NCI-H524 (cell line): ENCODE measurements at regions not wholly inside any gene's neighbourhood (a gene's known extent, or its start where the extent isn't known, plus 50 kb on each side); places are given as distances from the start of the nearest gene placed in this dataset.
"Not testable (repeated sequence)": the region's sequence is repeated elsewhere in the genome, so short reads cannot be mapped to it uniquely, and the experiment has no call there.

Experiments used
- DNase-seq, 2 experiments: peaks; one replicate each; lab custom pipeline; 2025; lab: John Stamatoyannopoulos, UW

DNA sequence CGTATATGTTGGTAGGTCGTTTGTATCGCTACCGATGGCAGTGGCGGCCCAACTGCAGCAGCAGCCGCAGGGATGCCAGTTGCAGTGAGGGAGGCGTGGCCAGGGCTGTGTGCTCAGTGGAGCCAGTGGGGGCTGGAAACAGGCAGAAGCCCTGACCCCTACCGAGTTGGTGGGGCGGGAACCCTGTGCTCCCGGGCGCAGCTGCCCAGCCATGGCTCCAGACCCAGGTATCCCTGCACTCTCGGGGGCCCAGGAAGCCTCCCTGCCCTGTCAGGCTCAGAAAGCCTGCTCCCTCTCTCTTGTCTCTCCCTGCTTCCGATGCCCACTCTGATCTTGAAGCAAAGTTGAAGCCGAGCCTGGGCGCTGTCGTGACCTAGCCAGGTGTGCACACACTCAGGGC lies 78.6 kb upstream of the ITGB1 start:
- DNase-seq = no peak

DNA sequence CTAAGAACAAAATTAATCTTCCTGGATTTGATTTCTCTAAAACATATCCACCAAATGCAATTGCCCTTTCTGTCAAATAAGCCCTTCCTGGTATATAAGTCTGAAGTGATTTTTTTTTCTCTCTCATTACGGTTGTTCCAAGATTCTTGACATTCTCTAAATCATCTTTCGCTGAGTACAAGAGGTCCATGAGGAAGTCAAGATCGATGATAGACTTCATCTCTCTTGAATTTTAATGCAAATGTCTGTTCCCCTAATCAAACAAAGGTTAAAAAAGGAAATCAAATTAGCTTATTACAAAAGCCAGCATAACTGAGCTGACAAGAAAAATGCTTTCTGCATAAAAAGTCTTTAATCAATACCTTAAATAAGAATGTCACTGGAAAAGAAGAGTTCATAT lies 77.4 kb upstream of the ITGB1 start:
- no peak for DNase-seq

DNA sequence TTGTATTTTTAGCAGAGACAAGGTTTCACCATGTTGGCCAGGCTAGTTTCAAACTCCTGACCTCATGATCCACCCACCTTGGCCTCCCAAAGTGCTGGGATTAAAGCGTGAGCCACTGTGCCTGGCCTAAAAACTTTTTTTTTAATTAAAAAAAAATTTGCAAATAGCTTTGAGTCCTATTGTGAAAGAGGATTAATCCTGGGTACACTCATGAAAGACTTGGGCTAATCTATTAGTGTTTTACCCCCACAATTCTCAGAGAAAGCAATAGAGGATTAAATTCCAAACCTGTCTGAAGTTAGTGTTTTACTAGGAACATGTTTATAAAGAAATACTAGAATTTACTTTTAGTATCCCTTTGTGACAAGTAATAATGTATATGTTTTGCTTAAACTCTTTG lies 76.9 kb upstream of the ITGB1 start:
- no peak for DNase-seq

DNA sequence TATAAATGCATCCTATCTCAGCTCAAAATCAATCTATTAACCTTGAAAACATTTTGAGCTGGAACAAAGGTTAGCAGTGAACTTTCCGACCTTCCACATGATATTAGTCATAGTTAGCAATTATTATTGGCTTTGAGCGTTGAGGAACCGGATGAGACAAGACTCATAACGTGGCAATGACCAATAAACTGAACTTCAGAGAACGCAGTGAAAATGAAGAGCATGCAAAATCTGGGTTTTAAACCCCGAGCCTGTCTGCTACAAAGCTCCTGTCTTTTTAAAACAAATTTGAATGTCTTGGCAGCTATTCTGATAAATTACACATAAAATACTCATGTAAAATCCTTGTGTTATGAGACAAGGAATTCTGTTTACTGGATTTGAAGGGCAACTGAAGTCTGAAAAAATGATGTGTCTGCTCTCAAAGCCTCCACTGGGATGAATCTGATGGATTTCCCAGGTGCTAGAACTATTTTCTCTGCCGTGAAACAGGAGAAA lies 74.7 kb upstream of the ITGB1 start:
- DNase-seq = no peak

DNA sequence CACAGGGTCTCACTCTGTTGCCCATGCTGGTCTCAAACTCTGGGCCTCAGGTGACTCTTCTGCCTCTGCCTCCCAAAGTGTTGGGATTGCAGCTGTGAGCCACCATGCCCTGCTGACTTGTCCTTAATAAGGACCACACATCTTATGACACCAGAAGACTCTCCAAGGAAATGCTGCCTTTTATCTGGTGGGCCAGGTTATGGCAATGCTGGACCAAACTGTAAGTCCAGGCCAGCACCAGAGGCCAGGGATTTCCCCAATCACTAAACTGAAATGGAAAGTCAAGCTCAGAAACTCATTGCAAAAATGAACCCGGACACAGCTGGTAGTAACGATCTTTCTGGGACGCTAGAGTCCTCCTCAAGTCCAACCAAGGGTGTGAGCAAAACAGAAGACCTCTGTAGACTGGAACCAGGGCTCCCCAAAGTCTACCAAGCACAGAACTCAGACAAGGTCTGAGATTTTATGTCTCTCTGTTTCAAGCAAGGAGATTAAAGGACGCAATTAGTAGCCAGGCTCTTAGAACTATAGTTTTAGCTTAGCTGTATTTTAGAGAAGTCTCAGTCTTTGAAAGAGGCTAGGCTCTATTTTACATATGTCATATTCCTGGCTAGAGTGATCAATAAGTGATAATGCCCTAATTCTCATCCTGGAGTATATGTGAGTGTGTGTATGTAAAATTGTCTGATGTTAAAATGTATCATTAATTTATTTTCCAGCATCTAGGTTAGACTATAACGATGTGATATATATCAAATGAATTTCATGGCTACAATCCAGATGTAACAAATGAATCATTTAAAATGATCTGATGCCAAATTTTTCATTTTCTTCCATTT lies 74.0 kb upstream of the ITGB1 start:
- no peak for DNase-seq

DNA sequence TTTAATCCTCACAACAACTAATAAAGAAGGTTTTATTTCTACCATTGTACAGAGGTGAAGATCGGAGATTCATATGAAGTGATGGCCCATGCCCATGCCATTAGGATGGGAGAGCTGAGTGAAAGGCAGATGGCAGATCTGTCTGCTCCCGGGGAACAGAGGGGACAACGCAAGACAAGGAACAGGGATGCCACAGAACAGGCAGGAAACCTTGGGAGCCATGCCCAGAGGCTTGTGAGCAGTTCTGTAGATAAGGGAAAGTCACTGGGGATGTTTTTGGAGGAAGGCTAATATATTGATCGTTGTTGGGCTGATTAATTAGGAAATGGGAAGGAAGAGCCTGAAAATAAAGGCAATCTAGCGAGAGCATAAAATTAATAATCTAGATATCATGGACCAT lies 73.1 kb upstream of the ITGB1 start:
- no peak for DNase-seq

DNA sequence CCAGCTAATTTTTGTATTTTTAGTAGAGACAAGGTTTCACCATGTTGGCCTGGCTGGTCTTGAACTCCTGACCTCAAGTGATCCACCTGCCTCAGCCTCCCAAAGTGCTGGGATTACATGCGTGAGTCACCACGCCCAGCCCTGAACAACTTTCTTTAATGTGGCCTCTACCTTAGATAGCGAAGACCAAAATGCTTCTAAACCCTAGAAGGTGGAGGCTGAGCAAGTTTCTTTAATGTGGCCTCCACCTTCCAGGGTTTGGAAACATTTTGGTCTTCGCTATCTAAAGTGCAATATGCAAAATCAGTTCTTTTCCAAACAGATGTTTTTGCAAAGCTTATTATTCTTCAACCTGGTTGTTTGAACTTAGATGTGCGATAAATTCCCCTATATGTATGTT lies 70.5 kb upstream of the ITGB1 start:
- DNase-seq = not testable (repeated sequence)

DNA sequence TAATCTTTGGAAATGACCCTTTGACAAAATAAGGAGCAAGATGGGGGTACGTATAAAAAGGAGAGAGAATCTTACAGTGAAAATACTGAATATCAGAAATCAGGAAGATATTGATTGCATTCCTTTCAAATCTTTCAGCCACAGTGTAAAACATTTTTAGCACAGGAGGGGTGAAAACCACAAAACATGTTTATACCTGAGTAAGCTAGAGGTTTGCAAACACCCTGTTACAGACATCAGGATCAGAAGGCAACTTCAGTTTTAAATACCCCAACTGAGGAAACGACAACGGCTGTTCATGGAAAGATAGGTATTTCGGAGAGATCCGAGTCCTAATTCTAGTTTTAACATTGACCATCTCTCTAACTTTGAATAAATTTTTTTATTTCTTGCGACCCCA lies 69.1 kb upstream of the ITGB1 start:
- DNase-seq = no peak

DNA sequence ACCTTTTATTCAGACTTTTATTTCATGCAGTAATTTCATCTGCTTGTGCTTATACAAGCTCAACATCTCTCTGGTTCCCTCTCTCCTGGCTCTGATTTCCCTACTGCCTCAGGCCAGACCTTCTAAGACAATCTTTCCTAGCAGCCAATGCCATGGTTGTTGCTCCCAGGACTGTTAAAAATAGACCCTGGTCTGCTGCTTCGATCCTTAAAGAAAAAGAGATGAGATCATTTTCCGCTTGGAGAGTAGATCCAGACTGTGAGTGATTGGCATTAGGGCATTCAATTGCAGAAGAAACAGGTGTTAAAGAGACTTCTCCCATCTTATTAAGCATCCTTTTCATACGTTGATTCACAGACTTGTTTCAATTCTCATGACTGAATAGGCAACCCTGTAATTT lies 68.4 kb upstream of the ITGB1 start:
- DNase-seq = no peak

DNA sequence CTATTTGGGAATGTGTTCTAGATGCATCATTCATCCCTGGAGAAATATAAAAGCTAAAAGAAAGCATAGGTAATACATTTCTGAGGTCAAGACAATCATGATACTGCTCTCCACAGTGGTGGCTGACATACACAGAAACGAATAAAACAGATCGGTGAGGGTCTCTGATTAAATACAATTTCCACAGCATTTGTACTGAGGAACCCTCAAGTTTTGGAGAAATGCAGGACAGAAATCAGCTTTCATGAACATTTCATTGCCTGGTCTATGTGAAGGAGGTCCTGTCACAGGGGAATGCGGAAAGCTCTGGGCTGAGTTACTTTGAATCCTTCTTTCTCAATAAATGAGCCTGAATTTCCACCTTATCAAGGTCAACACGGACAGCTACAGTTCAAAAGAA lies 67.9 kb upstream of the ITGB1 start:
- no peak for DNase-seq

DNA sequence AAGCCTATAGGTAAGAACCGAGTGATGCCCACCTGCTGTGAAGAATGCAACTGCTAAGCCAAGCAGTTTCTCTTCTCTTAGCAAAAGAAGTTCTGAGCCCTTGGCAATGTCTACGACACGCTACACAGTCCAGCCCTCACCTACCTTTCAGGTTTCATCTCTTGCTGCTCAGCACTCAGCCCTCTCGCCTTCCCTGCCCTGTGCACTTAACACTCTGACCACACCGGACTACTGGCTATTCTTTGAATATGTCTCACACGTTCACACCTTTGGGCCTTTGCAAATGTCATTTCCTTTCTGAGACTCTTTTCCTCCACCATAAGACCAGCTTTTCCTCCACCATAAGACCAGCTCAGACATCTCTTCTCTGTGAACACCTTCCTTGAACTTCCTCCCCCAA lies 67.0 kb upstream of the ITGB1 start:
- DNase-seq = no peak

DNA sequence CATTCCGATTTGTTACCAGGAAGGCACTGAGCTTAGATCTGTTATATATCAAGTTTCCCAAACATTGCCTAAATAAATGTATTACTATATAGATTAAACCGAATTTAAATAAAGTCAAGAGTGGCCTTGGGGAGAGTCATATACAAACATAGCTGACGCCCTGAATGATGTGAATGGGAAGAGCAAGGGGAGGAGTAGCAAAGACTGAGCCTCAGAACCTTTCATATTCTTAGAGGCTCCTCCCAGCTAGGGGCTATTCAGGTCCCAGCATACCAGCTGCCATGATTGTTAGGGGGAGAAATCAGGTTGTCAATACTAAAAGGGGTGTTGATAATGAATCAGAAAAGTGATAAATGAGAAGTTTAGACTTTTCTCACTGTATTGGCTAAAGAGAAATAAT lies 64.7 kb upstream of the ITGB1 start:
- no peak for DNase-seq

DNA sequence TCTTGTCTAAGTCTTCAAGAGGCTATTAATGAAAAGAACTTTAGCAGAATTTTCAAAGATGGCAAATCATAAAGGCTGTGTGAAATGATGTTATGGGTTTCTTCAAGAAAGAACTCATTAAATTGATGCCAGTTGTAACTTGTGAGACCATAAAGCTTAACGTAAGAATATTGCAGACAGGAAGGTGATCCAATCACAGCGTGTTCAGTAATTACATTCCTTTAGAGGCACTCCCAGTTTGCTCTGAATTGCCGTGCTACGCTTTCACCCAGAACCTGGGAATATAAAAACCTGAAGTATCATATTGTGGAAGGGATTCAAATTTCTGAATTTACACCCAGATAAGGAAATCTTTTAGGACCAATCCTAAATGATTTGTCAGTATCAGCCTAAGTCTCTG lies 64.1 kb upstream of the ITGB1 start:
- DNase-seq = no peak

DNA sequence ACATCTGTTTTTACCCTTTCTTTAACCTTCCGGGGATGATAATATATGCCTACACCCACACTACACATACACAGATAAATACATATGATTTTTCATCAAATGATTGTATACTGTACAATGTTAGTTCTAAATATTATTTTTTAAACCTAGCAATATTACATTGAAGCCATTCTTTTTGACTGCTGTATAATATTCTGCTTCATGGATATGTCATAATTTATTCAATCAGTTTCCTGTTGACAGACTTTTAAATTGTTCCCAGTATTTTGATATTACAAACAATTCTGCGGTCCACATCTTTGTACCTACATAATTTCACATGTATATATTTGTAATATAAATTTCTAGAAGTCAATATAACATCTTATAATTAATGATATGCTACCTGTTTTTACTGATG lies 59.0 kb upstream of the ITGB1 start:
- no peak for DNase-seq

DNA sequence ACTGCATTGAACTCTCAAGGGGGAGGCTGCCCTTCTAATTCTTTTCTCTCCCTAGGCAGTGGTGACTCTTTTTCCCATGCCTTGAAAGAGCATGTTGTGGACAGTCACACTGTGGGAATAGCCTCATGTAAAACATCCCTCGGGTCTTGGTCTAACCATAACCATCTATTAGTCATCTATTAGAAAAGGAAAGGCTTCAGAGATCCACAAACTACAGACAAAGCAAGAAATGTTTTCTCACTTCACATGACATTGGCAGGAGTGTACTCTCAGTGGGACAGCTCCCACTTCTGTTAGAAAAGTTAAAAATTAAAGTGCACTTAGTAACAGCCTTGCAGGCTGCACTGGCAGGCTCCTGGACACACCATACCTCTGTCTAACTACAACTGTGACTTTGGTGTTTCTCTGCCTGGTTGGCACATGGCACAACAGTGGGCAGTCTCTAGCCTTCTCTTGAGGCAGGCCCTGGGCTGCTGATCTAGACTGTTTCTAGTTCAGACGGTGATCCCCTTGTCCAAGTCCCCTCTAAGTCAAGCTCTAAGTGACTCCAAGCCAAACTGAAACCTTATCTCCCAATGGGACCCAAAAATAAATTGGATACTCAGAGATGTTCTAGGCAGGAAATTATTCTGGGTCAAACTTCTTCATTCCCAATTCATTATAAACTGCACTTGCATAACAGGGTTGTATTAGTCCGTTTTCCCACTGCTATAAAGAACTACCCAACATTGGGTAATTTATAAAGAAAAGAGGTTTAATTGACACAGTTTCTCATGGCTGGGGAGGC lies 57.9 kb upstream of the ITGB1 start:
- DNase-seq = no peak

DNA sequence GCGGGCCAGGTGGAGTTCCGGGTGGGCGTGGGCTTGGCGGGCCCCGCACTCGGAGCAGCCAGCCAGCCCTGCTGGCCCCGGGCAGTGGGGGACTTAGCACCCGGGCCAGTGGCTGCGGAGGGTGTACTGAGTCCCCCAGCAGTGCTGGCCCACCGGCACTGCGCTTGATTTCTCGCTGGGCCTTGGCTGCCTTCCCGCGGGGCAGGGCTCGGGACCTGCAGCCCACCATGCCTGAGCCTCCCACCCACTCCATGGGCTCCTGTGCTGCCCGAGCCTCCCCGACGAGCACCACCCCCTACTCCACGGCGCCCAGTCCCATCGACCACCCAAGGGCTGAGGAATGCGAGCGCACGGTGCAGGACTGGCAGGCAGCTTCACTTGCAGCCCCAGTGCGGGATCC lies 55.3 kb upstream of the ITGB1 start:
- DNase-seq = not testable (repeated sequence)

DNA sequence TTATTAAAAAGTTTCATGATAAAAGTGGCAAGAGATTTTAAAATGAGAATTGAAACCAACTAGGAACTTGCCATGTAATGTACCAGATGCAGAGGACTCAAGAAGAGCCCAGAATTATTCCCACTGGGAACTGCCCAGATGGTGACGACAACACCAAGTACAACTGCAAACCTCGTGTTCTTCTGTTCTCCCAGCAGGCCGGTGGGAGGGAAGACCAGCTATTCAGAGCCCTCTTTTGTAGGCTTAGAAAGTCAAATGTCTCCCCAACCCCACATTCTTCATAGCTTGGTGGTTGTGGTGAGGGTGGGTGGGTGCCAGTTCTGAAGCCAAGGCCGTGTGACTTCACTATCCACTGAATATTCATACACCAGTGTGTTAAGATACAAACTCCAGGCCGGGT lies 54.3 kb upstream of the ITGB1 start:
- peak; percentile 24 to 60 for DNase-seq

DNA sequence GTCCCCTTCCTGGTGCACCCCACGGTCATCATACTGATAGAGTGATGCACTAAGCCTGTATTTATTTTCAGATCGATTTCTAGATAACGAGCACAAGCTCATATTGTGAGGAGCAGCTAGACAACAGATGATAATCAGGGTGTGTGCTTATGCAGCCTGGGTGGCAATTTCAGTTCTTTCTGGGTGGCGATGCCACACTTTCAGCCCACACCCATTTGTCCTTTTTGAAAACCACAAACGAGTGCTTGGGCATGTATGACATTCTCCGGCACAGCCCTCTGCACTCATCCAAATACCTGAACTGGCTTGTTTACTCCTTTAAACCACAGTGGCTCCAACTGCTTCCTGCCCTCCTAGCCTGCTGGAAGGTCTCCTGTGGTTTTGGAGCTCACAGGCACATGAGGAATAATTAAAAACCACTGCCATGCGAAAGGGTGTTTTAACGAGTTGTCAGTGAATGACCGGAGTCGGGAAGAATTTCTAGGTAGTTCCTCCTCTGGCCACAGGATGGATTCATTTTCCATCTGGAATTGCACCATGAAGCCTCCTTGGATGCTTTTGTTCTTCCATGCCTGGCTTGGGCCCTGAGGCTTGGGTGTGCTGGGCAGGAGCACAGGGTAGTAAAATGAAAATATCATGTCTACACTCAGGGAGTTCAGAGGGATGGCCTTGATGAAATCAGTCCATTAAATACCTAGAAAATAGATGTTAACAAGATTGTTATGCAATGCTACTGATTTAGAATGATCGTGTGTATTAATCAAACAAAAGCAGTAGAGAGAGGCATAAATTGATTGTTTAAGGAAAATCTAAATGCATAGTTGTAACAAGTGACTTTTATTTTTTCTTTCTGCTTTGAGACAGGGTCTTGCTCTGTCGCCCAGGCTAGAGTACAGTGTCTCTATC lies 52.4 kb upstream of the ITGB1 start:
- DNase-seq = peak in 1 of 2 experiments; percentile 11

DNA sequence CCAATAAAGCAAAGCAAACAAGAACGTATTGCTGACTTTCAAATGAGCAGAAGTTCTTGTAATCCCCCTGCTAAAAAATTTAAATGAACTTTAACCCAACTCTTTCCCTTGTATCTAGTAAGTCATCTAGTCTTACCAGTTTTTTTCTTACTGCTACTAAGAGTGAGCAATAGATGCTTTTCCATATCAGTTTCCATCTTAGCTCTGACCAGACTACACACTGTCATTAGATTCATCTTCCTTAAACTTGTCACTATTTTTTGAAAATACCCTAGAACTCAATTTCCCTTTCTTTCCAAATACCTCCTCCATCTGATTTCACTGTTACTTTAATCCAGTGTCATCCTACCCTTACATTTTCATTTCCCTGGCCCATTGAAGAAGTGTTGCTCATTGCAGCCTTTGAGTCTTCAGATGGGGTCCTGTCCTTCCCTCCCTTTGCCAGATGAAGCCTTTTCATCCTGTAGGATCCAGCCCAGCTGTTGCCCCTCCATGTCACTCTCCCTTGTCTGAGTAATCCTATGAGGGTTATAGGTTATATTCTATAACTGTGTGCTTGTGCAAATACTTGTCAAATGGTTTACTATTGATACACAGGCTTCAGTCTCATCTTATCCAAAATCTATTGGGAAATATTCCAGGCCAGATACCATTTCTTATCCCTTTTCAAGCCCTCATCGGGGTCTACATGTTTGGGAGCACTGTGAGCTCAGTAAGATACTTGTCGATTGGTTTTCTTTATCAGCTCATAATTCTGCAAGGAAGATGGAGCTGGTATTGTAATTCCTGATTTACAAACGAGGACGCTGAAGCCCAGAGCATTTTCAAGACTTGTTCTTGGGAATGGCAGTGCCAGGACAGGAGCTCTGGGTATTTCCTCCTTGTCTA lies 51.5 kb upstream of the ITGB1 start:
- no peak for DNase-seq

DNA sequence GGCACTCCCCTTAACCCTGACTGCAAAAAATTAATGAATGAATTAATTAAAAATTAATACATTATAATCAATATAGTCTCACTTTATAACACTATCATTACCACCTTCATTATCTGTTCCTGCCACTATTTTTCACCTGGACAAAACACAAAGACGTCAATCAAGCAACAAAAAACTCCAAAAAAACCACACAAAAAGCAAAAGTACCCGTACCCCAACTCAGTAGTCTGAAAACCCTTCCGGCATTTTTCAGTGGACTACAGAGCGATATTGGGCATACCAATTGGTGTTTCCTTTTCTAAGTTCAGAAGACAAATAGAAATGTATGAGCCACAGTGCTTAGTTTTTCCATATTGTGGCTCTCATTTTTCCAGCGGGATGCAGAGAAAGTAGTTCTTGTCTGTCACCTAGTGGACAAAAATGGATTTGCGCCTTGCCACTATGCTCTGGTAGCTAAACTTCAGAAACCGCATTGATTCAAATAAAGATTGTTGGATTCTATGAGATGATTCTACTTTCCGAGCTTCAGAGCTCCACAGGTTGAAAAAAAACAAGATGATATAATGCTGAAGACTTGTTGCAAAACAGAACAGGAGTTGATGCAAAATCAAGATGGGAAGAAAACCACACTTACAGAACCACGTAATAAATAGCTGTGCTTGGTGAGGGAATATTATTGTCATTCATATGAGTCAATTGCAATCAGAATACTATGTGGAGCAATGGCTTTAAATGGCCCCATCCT lies 50.6 kb upstream of the ITGB1 start:
- DNase-seq = peak in 1 of 2 experiments; percentile 41
